ENCODE measurements at regions not wholly inside any gene's neighbourhood (a gene's known extent, or its start where the extent isn't known, plus 50 kb on each side); places are given as distances from the start of the nearest gene placed in this dataset.

DNA sequence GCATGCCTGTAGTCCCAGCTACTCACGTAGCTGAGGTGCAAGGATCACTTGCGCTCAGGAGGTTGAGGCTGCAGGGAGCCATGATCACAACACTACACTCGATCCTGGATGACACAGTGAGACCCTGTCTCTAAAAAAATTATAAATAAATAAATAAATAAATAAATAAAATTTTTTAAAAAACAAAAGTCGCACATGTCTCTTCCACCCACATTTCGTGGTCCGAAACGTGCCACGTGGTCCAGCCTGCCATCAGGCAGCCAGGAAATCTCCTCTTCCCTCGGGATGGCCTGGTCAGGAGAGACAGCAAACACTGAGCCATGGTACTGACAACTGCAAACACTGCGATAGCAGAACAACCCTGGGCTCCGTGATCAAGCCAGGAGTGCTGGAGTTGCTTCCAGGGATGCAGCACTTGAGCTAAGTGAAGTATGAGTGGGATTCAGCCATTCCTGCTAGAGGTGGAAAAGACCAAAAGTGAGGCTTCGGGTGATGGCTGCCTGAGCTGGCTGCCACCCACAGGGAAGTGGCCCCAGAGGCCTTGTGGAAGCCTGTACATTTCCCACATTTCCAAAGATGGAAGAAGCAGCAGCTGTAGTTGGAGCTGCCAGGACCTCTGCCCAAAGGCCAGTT, 193.1 kb downstream of the SMAD2 start:
- Mint-ChIP-seq H3K4me3 (no peak overlapping the region), H3K9me3 (no peaks in the 10 kb centered on the region), H3K27me3 (ENCODE audit: low read depth) (peaks cover 14% of the 10 kb centered on the region), H3K27ac (no peak overlapping the region), H3K36me3 (ENCODE audit: low read depth) (no peaks in the 10 kb centered on the region), H3K4me1 (ENCODE audit: low read depth) (no peaks in the 10 kb centered on the region)

DNA sequence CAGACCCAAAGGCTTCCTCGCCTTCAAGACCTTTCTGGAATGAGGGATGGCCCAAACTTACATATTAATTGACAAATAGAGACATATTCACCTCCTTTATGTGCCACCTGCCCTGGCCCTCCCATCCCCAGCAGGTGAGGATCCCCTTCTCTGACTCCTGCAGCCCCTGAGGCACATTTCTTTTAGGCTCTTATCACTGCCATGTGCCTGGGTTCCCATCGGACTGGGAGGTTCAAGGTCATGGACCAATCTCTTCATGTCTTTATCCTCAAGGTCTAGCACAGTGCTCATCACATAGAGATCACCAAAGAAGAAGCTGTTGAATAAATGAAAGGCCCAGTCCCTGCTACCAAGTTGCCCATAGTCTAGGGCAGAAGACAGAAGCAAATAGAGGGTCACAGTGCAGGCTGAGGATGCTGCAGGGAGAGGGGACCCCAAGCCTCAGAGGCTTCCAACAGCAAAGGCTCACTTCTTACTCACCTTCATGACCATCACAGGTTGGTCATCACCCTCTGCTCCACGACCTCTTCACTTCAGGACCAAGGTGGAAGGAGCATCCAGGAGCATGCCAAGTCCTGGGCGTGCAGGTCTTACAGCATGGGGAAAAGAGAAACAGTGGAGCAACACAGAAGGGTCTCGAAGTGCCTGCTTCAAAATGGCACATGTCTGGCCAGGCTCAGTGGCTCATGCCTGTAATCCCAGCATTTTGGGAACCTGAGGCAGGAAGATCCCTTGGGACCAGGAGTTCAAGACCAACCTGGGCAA, 193.9 kb downstream of the SMAD2 start:
- H3K27me3 Mint-ChIP-seq (ENCODE audit: low read depth), result peaks cover 14% of the 10 kb centered on the region
- H3K4me1 Mint-ChIP-seq (ENCODE audit: low read depth), result no peaks in the 10 kb centered on the region
- H3K36me3 Mint-ChIP-seq (ENCODE audit: low read depth), result no peaks in the 10 kb centered on the region
- no peak overlapping the region for H3K27ac Mint-ChIP-seq
- no peak overlapping the region for H3K4me3 Mint-ChIP-seq
- H3K9me3 Mint-ChIP-seq, result no peaks in the 10 kb centered on the region

DNA sequence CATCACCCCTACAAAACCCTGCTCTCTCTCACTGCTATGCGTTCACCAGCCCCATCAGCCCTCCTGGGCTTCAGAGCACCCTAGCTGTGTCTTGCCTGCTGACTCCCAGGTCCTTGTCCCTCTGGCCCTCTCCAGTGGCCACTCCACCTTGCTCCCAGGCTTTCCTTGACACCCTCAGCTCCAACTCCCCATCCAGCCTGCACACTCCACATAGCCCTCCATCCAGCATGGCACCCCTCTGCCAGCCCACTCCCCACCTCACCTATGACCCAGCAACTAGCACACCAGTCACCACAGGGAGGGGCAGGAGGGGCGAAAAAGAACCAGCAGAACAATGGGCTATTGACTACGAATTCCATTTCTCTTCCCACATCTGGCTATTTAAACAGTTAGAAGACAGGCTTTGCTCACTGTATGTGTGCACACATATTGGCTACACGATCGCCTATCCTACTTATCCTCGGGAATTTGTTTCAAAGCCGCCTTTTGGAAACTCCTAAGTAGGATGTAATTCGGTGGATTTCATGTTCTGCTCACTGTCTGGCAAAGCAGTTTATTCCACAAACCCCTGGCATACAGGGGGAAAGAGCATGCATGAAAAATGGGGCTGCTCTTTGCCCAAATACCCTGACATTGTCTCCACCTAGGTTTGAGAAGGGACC, 195.3 kb downstream of the SMAD2 start:
- no peaks in the 10 kb centered on the region for H3K36me3 Mint-ChIP-seq (ENCODE audit: low read depth)
- H3K27ac Mint-ChIP-seq, result no peak overlapping the region
- no peak overlapping the region for H3K4me3 Mint-ChIP-seq
- peaks cover 13% of the 10 kb centered on the region for H3K27me3 Mint-ChIP-seq (ENCODE audit: low read depth)
- H3K9me3 Mint-ChIP-seq, result no peaks in the 10 kb centered on the region
- H3K4me1 Mint-ChIP-seq (ENCODE audit: low read depth), result no peaks in the 10 kb centered on the region

DNA sequence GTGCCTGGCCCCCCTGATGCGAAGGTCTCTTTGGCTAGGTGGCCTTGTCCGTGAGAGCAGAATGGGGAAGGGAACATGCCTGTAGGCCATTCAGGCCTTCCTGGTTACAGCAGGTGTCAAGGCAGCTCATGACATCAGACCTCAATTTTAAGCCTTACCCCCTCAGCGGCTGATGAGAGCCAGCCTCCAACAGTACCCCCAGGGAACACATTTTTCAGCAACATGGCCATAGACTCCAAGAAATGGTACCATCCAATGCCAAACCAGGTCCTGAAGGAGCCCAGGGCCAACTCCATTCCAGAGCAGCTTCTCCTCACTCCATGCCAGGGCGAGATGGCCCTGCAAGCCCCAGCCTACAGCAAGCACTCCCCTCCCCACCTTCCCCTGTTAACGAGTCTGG, 199.2 kb downstream of the SMAD2 start:
- no peaks in the 10 kb centered on the region for H3K4me1 Mint-ChIP-seq (ENCODE audit: low read depth)
- H3K4me3 Mint-ChIP-seq, result no peak overlapping the region
- no peaks in the 10 kb centered on the region for H3K36me3 Mint-ChIP-seq (ENCODE audit: low read depth)
- no peak overlapping the region for H3K27ac Mint-ChIP-seq
- H3K27me3 Mint-ChIP-seq (ENCODE audit: low read depth), result peaks cover 9% of the 10 kb centered on the region
- no peaks in the 10 kb centered on the region for H3K9me3 Mint-ChIP-seq

DNA sequence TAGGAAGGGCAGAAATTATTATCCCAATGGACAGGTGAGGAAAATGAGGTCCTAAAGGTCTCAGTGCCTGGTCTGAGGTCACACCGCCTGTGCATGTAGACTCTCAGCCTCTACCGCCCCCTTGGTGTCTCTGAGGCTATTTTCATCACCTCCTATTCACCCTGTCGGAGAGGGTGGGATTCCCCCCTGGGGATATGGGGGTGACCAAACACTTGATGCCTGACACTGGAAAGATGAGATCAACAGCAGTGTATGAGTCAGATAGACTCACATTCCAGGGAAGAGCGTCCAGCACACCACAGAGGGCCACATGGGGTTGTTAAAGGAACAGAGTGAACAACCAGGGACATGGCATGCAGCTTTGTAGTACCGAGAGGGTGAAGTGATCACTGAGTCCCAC, 199.7 kb downstream of the SMAD2 start:
- Mint-ChIP-seq H3K27me3 (ENCODE audit: low read depth) (peaks cover 6% of the 10 kb centered on the region), H3K4me1 (ENCODE audit: low read depth) (no peaks in the 10 kb centered on the region)

DNA sequence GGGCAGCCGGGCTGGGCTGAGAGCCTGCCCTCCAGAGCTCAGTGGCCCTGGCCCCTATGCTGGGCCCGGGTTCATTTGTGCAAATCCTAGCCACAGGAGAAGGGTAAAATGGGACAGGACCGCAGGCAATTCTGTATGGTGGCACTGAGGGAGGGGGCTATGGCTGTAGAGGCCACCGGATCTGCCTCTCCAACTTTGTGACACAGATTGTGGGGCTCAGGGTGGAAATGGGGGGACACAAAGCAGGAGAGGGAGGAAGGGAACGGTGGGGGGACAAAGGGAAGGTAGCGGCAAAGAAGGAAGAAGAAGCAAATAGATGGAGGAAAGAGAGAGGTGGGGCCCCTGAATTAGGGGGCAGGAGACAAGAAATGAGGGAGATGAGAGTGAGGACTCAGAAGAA, 201.1 kb downstream of the SMAD2 start:
- Mint-ChIP-seq H3K4me3 (no peak overlapping the region), H3K36me3 (ENCODE audit: low read depth) (no peaks in the 10 kb centered on the region), H3K4me1 (ENCODE audit: low read depth) (no peaks in the 10 kb centered on the region)

More for the DNA sequence above, 199.7 kb downstream of the SMAD2 start:
- no peaks in the 10 kb centered on the region for H3K9me3 Mint-ChIP-seq
- no peak overlapping the region for H3K4me3 Mint-ChIP-seq
- H3K27ac Mint-ChIP-seq, result no peak overlapping the region
- H3K36me3 Mint-ChIP-seq (ENCODE audit: low read depth), result no peaks in the 10 kb centered on the region

DNA sequence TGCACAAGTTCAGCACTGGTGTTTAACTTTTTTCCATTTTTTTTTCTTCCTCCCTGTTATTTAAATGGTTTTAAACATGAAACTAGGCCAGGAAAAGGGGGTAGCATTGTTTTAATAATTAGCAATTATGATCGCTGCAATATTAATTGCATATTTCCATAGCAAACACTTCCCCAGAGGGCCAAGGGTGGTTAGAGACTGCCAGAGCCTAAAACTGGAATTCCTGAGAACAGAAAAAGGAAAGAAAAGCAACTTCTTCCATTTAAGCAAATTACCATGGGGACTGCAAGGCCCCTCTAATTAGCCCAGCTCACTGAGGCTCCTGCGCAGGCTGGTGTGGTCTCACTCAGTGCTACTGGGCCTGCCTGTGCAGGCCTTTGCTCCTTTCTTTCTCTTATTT, 201.5 kb downstream of the SMAD2 start:
- Mint-ChIP-seq H3K4me1 (ENCODE audit: low read depth) (no peaks in the 10 kb centered on the region), H3K9me3 (no peaks in the 10 kb centered on the region), H3K27ac (no peak overlapping the region), H3K4me3 (no peak overlapping the region), H3K36me3 (ENCODE audit: low read depth) (no peaks in the 10 kb centered on the region), H3K27me3 (ENCODE audit: low read depth) (peaks cover 3% of the 10 kb centered on the region)

More for the DNA sequence above, 201.1 kb downstream of the SMAD2 start:
- Mint-ChIP-seq H3K27me3 (ENCODE audit: low read depth) (peaks cover 3% of the 10 kb centered on the region), H3K27ac (no peak overlapping the region), H3K9me3 (no peaks in the 10 kb centered on the region)

DNA sequence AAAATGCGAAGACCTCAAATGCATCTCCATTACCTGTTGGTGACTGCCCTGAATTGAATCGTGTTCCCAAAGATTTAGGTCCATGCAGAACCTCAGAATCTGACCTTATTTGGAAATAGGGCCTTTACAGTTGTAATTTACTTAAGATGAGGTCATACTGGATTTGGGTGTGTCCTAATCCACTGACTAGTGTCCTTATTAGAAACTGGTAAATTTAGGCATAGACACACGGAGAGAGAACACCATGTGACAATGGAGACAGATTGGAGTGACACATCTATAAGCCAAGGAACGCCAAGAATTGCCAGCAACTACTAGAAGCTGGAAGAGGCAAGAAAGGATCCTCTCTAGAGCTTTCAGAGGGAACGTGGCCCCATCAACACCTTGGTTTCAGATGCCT, 203.1 kb downstream of the SMAD2 start:
- H3K27me3 Mint-ChIP-seq (ENCODE audit: low read depth), result no peaks in the 10 kb centered on the region
- H3K4me3 Mint-ChIP-seq, result no peak overlapping the region

DNA sequence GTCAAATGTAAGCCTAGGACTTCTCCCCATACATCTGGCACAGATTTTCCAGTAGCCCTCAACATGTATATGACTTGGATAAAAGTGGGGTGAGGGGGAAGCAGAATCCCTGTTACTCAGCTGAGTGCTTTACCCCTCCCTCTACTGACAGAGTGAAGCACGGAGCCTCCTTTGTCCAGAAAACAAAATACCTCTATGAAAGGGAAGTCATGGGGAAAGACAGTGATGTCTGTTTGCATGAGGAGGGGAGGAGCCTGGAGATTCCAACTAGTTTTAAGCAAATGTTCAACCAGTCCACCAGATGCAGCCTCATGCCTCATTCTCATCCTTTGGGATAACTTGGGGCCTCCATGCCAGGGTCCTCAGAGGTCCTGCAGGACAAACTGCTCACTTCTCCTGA, 203.9 kb downstream of the SMAD2 start:
- H3K4me3 Mint-ChIP-seq, result no peak overlapping the region
- H3K9me3 Mint-ChIP-seq, result no peaks in the 10 kb centered on the region
- H3K27me3 Mint-ChIP-seq (ENCODE audit: low read depth), result no peaks in the 10 kb centered on the region
- no peaks in the 10 kb centered on the region for H3K4me1 Mint-ChIP-seq (ENCODE audit: low read depth)
- H3K36me3 Mint-ChIP-seq (ENCODE audit: low read depth), result no peaks in the 10 kb centered on the region
- H3K27ac Mint-ChIP-seq, result no peak overlapping the region

More for the DNA sequence above, 203.1 kb downstream of the SMAD2 start:
- H3K4me1 Mint-ChIP-seq (ENCODE audit: low read depth), result no peaks in the 10 kb centered on the region
- H3K36me3 Mint-ChIP-seq (ENCODE audit: low read depth), result no peaks in the 10 kb centered on the region
- no peaks in the 10 kb centered on the region for H3K9me3 Mint-ChIP-seq
- no peak overlapping the region for H3K27ac Mint-ChIP-seq

DNA sequence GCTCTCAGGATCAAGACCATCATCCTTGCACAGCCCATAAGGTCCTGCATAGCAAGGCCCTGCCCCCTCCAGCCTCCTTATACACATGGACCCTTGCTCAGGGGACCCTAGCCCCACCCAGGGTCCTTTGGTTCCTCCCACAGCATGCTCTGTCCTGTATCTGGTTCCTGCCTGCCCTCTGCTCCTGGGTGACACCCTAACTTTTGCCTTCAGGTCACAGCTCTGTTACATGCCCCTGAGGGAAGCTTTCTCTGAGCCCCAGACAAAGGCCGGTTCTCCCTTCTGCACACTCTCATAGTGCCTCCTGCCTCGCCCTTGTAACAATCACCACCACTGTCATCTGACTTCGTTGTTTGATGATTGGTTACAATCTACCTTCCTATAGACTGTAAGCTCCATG, 204.8 kb downstream of the SMAD2 start:
- no peak overlapping the region for H3K27ac Mint-ChIP-seq

DNA sequence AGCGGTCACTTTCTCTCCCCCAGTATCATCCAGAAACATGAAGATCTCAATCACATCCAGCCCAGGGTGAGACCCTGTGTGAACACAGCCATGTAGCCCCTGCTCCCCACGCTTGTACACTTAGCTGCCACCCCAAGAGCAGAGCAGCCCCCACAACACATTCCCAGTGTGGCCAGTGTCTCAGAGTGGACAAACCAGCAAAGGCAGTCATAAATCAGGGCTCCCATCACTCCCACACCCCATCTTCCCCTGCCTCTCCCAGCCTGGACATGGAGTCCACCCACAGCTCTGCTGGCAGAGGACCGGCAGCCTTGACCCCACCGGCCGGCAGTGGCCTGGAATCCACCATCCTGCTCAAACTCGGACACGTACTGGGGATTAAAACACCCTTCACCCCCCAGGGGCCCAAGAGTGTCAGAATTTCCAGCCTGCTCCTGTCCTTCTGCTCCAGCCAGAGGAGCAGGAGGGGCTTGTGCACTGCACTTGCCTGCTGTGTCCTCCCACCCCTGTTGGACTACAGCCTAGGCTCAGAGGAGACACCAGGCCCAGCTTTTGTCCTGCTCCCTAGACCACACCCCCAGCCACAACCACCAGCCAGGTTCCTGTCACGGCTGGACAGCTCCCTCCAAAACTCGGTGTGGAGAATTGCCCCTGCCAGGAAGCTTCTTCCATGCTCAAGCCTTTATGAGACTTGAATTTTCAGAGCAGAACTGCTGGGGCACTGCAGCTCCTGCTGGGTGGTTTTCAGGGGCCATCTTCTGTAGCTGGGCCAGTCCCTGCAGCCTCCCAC, 206.1 kb downstream of the SMAD2 start:
- no peaks in the 10 kb centered on the region for H3K27me3 Mint-ChIP-seq (ENCODE audit: low read depth)
- no peak overlapping the region for H3K4me3 Mint-ChIP-seq
- no peaks in the 10 kb centered on the region for H3K4me1 Mint-ChIP-seq (ENCODE audit: low read depth)
- H3K36me3 Mint-ChIP-seq (ENCODE audit: low read depth), result no peaks in the 10 kb centered on the region
- H3K27ac Mint-ChIP-seq, result no peak overlapping the region
- H3K9me3 Mint-ChIP-seq, result no peaks in the 10 kb centered on the region

More for the DNA sequence above, 204.8 kb downstream of the SMAD2 start:
- H3K9me3 Mint-ChIP-seq, result no peaks in the 10 kb centered on the region
- no peaks in the 10 kb centered on the region for H3K4me1 Mint-ChIP-seq (ENCODE audit: low read depth)
- no peaks in the 10 kb centered on the region for H3K27me3 Mint-ChIP-seq (ENCODE audit: low read depth)
- H3K4me3 Mint-ChIP-seq, result no peak overlapping the region
- no peaks in the 10 kb centered on the region for H3K36me3 Mint-ChIP-seq (ENCODE audit: low read depth)

DNA sequence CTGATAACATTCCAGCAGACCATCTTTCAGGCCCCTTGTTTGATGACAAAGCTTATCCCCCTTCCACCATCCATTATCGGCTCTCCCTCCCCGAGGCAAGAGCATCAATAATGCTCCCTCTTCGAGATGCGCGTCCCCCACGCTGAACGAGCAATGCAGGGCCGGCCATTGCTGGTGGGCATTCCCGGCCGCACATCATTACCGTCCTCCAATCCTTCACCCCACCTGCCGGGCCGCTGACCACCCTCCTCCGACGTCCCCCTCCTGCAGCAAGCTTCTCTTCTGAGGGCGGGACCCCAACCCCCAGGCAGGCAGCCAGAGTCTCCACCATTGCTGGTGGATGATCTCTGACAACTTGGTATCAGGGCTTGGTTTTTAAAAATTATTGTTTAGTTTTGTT, 208.6 kb downstream of the SMAD2 start:
- Mint-ChIP-seq H3K27me3 (ENCODE audit: low read depth) (no peaks in the 10 kb centered on the region), H3K4me1 (ENCODE audit: low read depth) (no peaks in the 10 kb centered on the region), H3K9me3 (no peaks in the 10 kb centered on the region), H3K36me3 (ENCODE audit: low read depth) (no peaks in the 10 kb centered on the region), H3K4me3 (no peak overlapping the region), H3K27ac (no peak overlapping the region)

DNA sequence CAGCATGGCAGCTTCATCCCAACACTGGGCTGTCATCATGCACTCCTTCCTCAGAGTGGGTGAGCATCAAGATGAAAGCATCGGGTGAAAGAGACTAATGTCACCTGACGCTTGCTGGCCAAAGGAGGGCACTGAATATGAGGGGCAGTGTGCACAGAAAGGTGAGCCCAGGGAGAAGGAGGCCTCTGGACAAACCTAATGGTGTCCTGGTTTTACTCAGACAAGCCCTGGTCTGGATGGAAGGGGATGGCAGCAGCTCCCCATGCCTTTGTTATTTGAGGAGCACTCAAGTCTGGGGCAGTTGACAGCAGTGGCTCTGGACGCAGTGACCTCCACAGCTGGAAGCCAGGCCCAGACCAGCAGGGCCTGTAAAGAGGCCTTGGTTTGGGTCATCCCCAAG, 209.7 kb downstream of the SMAD2 start:
- no peak overlapping the region for H3K27ac Mint-ChIP-seq
- H3K4me1 Mint-ChIP-seq (ENCODE audit: low read depth), result no peaks in the 10 kb centered on the region
- no peaks in the 10 kb centered on the region for H3K27me3 Mint-ChIP-seq (ENCODE audit: low read depth)
- no peaks in the 10 kb centered on the region for H3K36me3 Mint-ChIP-seq (ENCODE audit: low read depth)
- H3K9me3 Mint-ChIP-seq, result no peaks in the 10 kb centered on the region
- no peak overlapping the region for H3K4me3 Mint-ChIP-seq

DNA sequence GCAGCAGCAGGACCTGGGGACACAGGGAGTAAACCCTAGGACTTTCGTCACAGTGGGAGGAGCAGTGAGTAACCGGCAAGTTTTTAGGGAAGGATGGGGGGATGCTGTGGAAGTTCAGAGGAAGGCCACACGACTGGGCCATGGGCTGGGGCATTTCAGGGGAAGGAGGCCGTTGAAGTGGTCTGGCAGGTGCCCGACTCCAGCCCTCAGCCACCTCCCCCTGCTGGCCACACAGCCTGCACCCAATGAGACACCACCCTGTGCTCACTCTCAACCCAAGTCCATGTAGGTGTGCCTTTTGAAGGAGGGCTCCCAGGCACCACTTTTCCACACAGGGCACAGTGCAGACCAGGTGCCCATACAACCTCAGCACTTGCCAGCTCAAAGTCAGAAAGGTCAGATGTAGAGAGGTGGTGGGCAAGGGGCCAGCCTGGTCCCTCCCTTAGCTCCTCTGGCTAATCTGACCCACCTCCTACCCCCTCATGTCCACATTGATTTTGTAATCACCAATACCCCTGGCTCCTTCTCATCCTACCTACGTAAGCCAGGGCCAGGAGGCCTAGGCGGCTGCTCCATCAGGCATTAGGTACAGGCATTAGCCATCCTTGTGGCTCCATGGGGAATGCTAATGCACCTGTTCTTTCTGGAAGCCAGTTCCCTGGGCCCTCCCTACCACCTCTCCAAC, 211.2 kb downstream of the SMAD2 start:
- H3K27me3 Mint-ChIP-seq (ENCODE audit: low read depth), result no peaks in the 10 kb centered on the region
- H3K4me1 Mint-ChIP-seq (ENCODE audit: low read depth), result no peaks in the 10 kb centered on the region
- no peak overlapping the region for H3K4me3 Mint-ChIP-seq
- no peaks in the 10 kb centered on the region for H3K36me3 Mint-ChIP-seq (ENCODE audit: low read depth)
- no peak overlapping the region for H3K27ac Mint-ChIP-seq
- H3K9me3 Mint-ChIP-seq, result no peaks in the 10 kb centered on the region

All from T-helper 1 cell treated with Interleukin-12 subunit alpha and Interleukin-12 subunit beta and Interleukin-4 antibody, amounts not matched to agents 30 μg/mL and 1 μg/mL, for 36 hours (primary cell).